ENCODE measurements at regions not wholly inside any gene's neighbourhood (a gene's known extent, or its start where the extent isn't known, plus 50 kb on each side); places are given as distances from the start of the nearest gene placed in this dataset.
A peak's percentile ranks its signal among the peaks of the same experiment; 100 is the strongest.

- in situ Hi-C loops (cut with HindIII; ENCODE audit: low pct_unique_long_range_greater_than_20kb, low sequenced_read_pairs), result no loop called here
- no peak for DNase-seq (ENCODE audit: low read depth)
Observed at GRCh38 chr20:20856956-20857355, 144.5 kb upstream of the RALGAPA2 start.

GRCh38 chr20:20856306-20856705, 143.9 kb upstream of the RALGAPA2 start:
- in situ Hi-C loops (cut with HindIII; ENCODE audit: low pct_unique_long_range_greater_than_20kb, low sequenced_read_pairs), result no loop called here
- DNase-seq (ENCODE audit: low read depth), result no peak

GRCh38 chr20:20851385-20851784, 138.9 kb upstream of the RALGAPA2 start:
- in situ Hi-C loops (cut with HindIII; ENCODE audit: low pct_unique_long_range_greater_than_20kb, low sequenced_read_pairs), result no loop called here

GRCh38 chr20:20850407-20850806, 138.0 kb upstream of the RALGAPA2 start:
- in situ Hi-C loops (cut with HindIII; ENCODE audit: low pct_unique_long_range_greater_than_20kb, low sequenced_read_pairs), result no loop called here
- DNase-seq (ENCODE audit: low read depth), result no peak

More at GRCh38 chr20:20851385-20851784, 138.9 kb upstream of the RALGAPA2 start:
- DNase-seq (ENCODE audit: low read depth), result no peak

GRCh38 chr20:20849161-20849560, 136.7 kb upstream of the RALGAPA2 start:
- in situ Hi-C loops (cut with HindIII; ENCODE audit: low pct_unique_long_range_greater_than_20kb, low sequenced_read_pairs), result no loop called here
- no peak for DNase-seq (ENCODE audit: low read depth)

GRCh38 chr20:20847814-20848213, 135.4 kb upstream of the RALGAPA2 start:
- in situ Hi-C loops (cut with HindIII; ENCODE audit: low pct_unique_long_range_greater_than_20kb, low sequenced_read_pairs), result no loop called here
- no peak for DNase-seq (ENCODE audit: low read depth)

GRCh38 chr20:20843982-20844381, 131.5 kb upstream of the RALGAPA2 start:
- DNase-seq (ENCODE audit: low read depth), result no peak
- in situ Hi-C loops (cut with HindIII; ENCODE audit: low pct_unique_long_range_greater_than_20kb, low sequenced_read_pairs), result no loop called here

GRCh38 chr20:20839771-20840170, 127.3 kb upstream of the RALGAPA2 start:
- no peak for DNase-seq (ENCODE audit: low read depth)

GRCh38 chr20:20837574-20838021, 125.2 kb upstream of the RALGAPA2 start:
- DNase-seq (ENCODE audit: low read depth), result peak; percentile 18
- in situ Hi-C loops (cut with HindIII; ENCODE audit: low pct_unique_long_range_greater_than_20kb, low sequenced_read_pairs), result no loop called here

More at GRCh38 chr20:20839771-20840170, 127.3 kb upstream of the RALGAPA2 start:
- in situ Hi-C loops (cut with HindIII; ENCODE audit: low pct_unique_long_range_greater_than_20kb, low sequenced_read_pairs), result no loop called here

GRCh38 chr20:20836836-20837235, 124.4 kb upstream of the RALGAPA2 start:
- DNase-seq (ENCODE audit: low read depth), result no peak
- in situ Hi-C loops (cut with HindIII; ENCODE audit: low pct_unique_long_range_greater_than_20kb, low sequenced_read_pairs), result no loop called here

- in situ Hi-C loops (cut with HindIII; ENCODE audit: low pct_unique_long_range_greater_than_20kb, low sequenced_read_pairs), result no loop called here
- no peak for DNase-seq (ENCODE audit: low read depth)
Observed at GRCh38 chr20:20835897-20836296, 123.5 kb upstream of the RALGAPA2 start.

GRCh38 chr20:20834008-20834407, 121.6 kb upstream of the RALGAPA2 start:
- in situ Hi-C loops (cut with HindIII; ENCODE audit: low pct_unique_long_range_greater_than_20kb, low sequenced_read_pairs), result no loop called here
- no peak for DNase-seq (ENCODE audit: low read depth)

GRCh38 chr20:20832715-20833114, 120.3 kb upstream of the RALGAPA2 start:
- in situ Hi-C loops (cut with HindIII; ENCODE audit: low pct_unique_long_range_greater_than_20kb, low sequenced_read_pairs), result no loop called here
- no peak for DNase-seq (ENCODE audit: low read depth)

GRCh38 chr20:20831794-20832193, 119.3 kb upstream of the RALGAPA2 start:
- DNase-seq (ENCODE audit: low read depth), result no peak
- in situ Hi-C loops (cut with HindIII; ENCODE audit: low pct_unique_long_range_greater_than_20kb, low sequenced_read_pairs), result no loop called here

- in situ Hi-C loops (cut with HindIII; ENCODE audit: low pct_unique_long_range_greater_than_20kb, low sequenced_read_pairs), result no loop called here
- no peak for DNase-seq (ENCODE audit: low read depth)
Observed at GRCh38 chr20:20829681-20830080, 117.2 kb upstream of the RALGAPA2 start.

GRCh38 chr20:20827992-20828597, 115.7 kb upstream of the RALGAPA2 start:
- in situ Hi-C loops (cut with HindIII; ENCODE audit: low pct_unique_long_range_greater_than_20kb, low sequenced_read_pairs), result no loop called here
- no peak for DNase-seq (ENCODE audit: low read depth)

GRCh38 chr20:20824924-20825584, 112.6 kb upstream of the RALGAPA2 start:
- in situ Hi-C loops (cut with HindIII; ENCODE audit: low pct_unique_long_range_greater_than_20kb, low sequenced_read_pairs), result no loop called here
- peak; percentile 16 for DNase-seq (ENCODE audit: low read depth)

GRCh38 chr20:20823476-20823881, 111.0 kb upstream of the RALGAPA2 start:
- in situ Hi-C loops (cut with HindIII; ENCODE audit: low pct_unique_long_range_greater_than_20kb, low sequenced_read_pairs), result no loop called here
- DNase-seq (ENCODE audit: low read depth), result no peak

GRCh38 chr20:20821484-20822260, 109.2 kb upstream of the RALGAPA2 start:
- no peak for DNase-seq (ENCODE audit: low read depth)
- in situ Hi-C loops (cut with HindIII; ENCODE audit: low pct_unique_long_range_greater_than_20kb, low sequenced_read_pairs), result no loop called here

All from Caki2 (cell line).